PFSK-1 (cell line): ENCODE measurements at regions not wholly inside any gene's neighbourhood (a gene's known extent, or its start where the extent isn't known, plus 50 kb on each side); places are given as distances from the start of the nearest gene placed in this dataset.

Experiments
- FOXP2 ChIP-seq: optimal IDR thresholded peaks from 2 replicates; pipeline ENCODE3; 2011; ENCODE audit warnings: borderline replicate concordance, control low read depth, inconsistent platforms; ENCODE audit not compliant: insufficient read depth; ENCODE audit errors: extremely low read length, extremely low read depth
- POLR2AphosphoS5 ChIP-seq: IDR thresholded peaks from 2 replicates; pipeline ENCODE4 v1.6.1; 2012; ENCODE audit warnings: low read depth, mild to moderate bottlenecking, control low read depth, low read length, moderate library complexity
- REST ChIP-seq, 2 experiments: IDR thresholded peaks; 2 replicates each; pipeline versions ENCODE4 v1.6.1 to v1.8.0; 2011 to 2012; ENCODE audit warnings: low read depth in 2 of 2, low read length in 2 of 2, control low read depth in 1 of 2, inconsistent platforms in 1 of 2, mild to moderate bottlenecking in 1 of 2, moderate library complexity in 1 of 2; ENCODE audit not compliant: insufficient read depth in 1 of 2
- SIN3A ChIP-seq: IDR thresholded peaks from 2 replicates; pipeline ENCODE4 v1.6.1; 2012; ENCODE audit warnings: mild to moderate bottlenecking, low read length, moderate library complexity, borderline replicate concordance; ENCODE audit not compliant: insufficient read depth
- TAF1 ChIP-seq: IDR thresholded peaks from 2 replicates; pipeline ENCODE4 v1.6.1; 2012; ENCODE audit warnings: low read length, control low read depth, borderline replicate concordance; ENCODE audit not compliant: insufficient read depth

- no peak for TF ChIP-seq TAF1
- no peak for TF ChIP-seq POLR2AphosphoS5
- no peak for TF ChIP-seq FOXP2
- TF ChIP-seq SIN3A = no peak
- no peak for TF ChIP-seq REST (IDR thresholded peaks at IDR 0.05; ENCODE audit: insufficient read depth in 1 of 2, low read depth in 2 of 2, low read length in 2 of 2)
Observed at GRCh38 chr3:182629521-182629920, 163.8 kb upstream of the ATP11B start.

DNA sequence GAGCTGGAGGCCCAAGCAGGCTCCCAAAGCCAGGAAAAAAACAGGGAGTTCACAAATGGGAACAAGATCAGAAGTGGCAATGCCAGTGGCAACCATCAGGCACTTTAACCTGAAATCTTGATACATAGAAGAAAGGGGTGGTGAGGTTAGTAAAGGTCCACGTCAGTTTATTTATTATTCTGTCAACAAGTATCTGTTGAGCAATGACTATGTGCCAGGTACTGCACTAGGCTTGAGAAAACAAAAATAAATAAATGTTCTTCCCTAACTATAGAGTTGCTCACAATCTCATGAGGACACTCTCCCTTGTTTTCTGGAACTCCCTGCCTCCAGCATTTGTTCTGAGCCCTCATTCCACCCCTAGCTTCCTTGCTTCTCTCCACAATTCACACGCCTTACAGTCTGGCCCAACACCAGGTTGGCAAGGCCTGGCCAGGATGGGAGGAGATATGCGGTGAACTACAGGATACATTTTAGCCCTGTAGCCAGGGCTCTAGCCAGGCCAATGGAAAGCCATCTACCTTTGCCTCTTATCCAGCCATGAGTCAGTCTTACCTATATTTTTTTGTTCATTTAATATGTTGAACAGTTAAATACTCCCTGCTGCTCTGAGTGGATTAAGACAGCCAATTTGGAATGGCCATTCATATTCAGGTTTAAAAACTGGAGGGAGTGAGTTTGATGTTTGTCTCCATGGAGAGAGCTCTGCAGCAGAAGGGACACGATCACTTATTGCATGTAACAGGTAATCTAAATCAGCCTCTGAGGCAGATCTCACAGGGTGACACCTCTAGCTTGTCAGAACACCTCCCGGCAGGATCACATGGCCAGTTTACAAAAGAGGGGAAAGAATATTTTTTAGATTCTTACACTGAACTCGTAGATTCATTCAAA is 161.9 kb upstream of the ATP11B start:
- TF ChIP-seq POLR2AphosphoS5 = no peak
- no peak for TF ChIP-seq FOXP2
- no peak for TF ChIP-seq SIN3A
- TF ChIP-seq TAF1 = no peak
- no peak for TF ChIP-seq REST (IDR thresholded peaks at IDR 0.05; ENCODE audit: insufficient read depth in 1 of 2, low read depth in 2 of 2, low read length in 2 of 2)

DNA sequence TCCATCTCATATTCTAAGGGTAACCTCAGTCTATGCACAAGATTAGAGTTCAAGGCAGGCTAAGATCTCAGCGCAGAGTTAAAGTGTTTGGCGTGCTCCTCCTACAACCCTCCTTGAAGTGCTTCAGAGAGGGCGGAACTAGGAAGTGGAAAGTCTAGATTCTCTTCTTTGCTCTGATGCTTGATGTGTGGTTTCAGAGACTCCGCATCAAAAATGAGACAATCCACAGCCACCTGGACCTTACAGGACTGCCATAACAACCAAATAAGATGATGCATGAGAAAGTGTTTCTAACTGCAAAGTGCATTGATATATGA is 161.3 kb upstream of the ATP11B start:
- TF ChIP-seq SIN3A (no peak), FOXP2 (no peak), TAF1 (no peak), REST (IDR thresholded peaks at IDR 0.05; ENCODE audit: insufficient read depth in 1 of 2, low read depth in 2 of 2, low read length in 2 of 2) (no peak), POLR2AphosphoS5 (no peak)

GRCh38 chr3:182633186-182633585 is 160.1 kb upstream of the ATP11B start:
- no peak for TF ChIP-seq TAF1
- no peak for TF ChIP-seq POLR2AphosphoS5
- TF ChIP-seq REST (IDR thresholded peaks at IDR 0.05; ENCODE audit: insufficient read depth in 1 of 2, low read depth in 2 of 2, low read length in 2 of 2) = no peak
- no peak for TF ChIP-seq FOXP2
- TF ChIP-seq SIN3A = no peak

- TF ChIP-seq FOXP2 (no peak), REST (IDR thresholded peaks at IDR 0.05; ENCODE audit: insufficient read depth in 1 of 2, low read depth in 2 of 2, low read length in 2 of 2) (no peak), SIN3A (no peak), TAF1 (no peak), POLR2AphosphoS5 (no peak)
Observed at GRCh38 chr3:182636646-182637045, 156.7 kb upstream of the ATP11B start.
